ENCODE measurements at regions not wholly inside any gene's neighbourhood (a gene's known extent, or its start where the extent isn't known, plus 50 kb on each side); places are given as distances from the start of the nearest gene placed in this dataset.

- TF ChIP-seq ARNTL (CRISPR knock-in tag; IDR thresholded peaks at IDR 0.05; ENCODE audit: borderline replicate concordance, low read depth) (no peak), POU6F1 (CRISPR knock-in tag; IDR thresholded peaks at IDR 0.05; ENCODE audit: borderline replicate concordance, low read depth) (no peak), ZNF565 (CRISPR knock-in tag; conservative IDR thresholded peaks at IDR 0.05; ENCODE audit: low read depth) (no peak), ESRRG (CRISPR knock-in tag; IDR thresholded peaks at IDR 0.05) (no peak), ZNF70 (CRISPR knock-in tag; IDR thresholded peaks at IDR 0.05) (no peak), PPARA (CRISPR knock-in tag; IDR thresholded peaks at IDR 0.05; ENCODE audit: borderline replicate concordance) (no peak), RARB (CRISPR knock-in tag; IDR thresholded peaks at IDR 0.05) (no peak), ZFP30 (CRISPR knock-in tag; IDR thresholded peaks at IDR 0.05) (no peak), CSDC2 (CRISPR knock-in tag; IDR thresholded peaks at IDR 0.05) (no peak), ZNF8 (CRISPR knock-in tag; IDR thresholded peaks at IDR 0.05) (no peak), ZFP3 (CRISPR knock-in tag; IDR thresholded peaks at IDR 0.05) (no peak), TCF4 (CRISPR knock-in tag; IDR thresholded peaks at IDR 0.05; ENCODE audit: borderline replicate concordance) (no peak)
- no peak for ATAC-seq
Observed at GRCh38 chr16:48035142-48035541, 120.7 kb downstream of the ABCC12 start.

GRCh38 chr16:48030926-48031325, 124.9 kb downstream of the ABCC12 start:
- ATAC-seq: no peak
- TF ChIP-seq ARNTL (CRISPR knock-in tag; IDR thresholded peaks at IDR 0.05; ENCODE audit: borderline replicate concordance, low read depth): no peak
- TF ChIP-seq ISL1 (CRISPR knock-in tag; IDR thresholded peaks at IDR 0.05): no peak
- TF ChIP-seq GLIS3 (CRISPR knock-in tag; IDR thresholded peaks at IDR 0.05): no peak
- TF ChIP-seq CSDC2 (CRISPR knock-in tag; IDR thresholded peaks at IDR 0.05): no peak
- no peak for TF ChIP-seq CSRNP3 (CRISPR knock-in tag; IDR thresholded peaks at IDR 0.05)
- no peak for TF ChIP-seq ESRRG (CRISPR knock-in tag; IDR thresholded peaks at IDR 0.05)
- TF ChIP-seq TOX (CRISPR knock-in tag; IDR thresholded peaks at IDR 0.05; ENCODE audit: borderline replicate concordance): no peak
- no peak for TF ChIP-seq ZFP3 (CRISPR knock-in tag; IDR thresholded peaks at IDR 0.05)
- TF ChIP-seq POU6F1 (CRISPR knock-in tag; IDR thresholded peaks at IDR 0.05; ENCODE audit: borderline replicate concordance, low read depth): no peak
- no peak for TF ChIP-seq OSR1 (CRISPR knock-in tag; IDR thresholded peaks at IDR 0.05)
- TF ChIP-seq ZNF8 (CRISPR knock-in tag; IDR thresholded peaks at IDR 0.05): no peak
- TF ChIP-seq CREB5 (CRISPR knock-in tag; IDR thresholded peaks at IDR 0.05; ENCODE audit: low read depth): no peak

GRCh38 chr16:48029768-48030167, 126.0 kb downstream of the ABCC12 start:
- no peak for TF ChIP-seq ZFP30 (CRISPR knock-in tag; IDR thresholded peaks at IDR 0.05)
- no peak for TF ChIP-seq OSR1 (CRISPR knock-in tag; IDR thresholded peaks at IDR 0.05)
- no peak for TF ChIP-seq BACH2 (CRISPR knock-in tag; IDR thresholded peaks at IDR 0.05; ENCODE audit: borderline replicate concordance)
- no peak for TF ChIP-seq TOX (CRISPR knock-in tag; IDR thresholded peaks at IDR 0.05; ENCODE audit: borderline replicate concordance)
- TF ChIP-seq TCF4 (CRISPR knock-in tag; IDR thresholded peaks at IDR 0.05; ENCODE audit: borderline replicate concordance): no peak
- TF ChIP-seq TSHZ2 (CRISPR knock-in tag; IDR thresholded peaks at IDR 0.05): no peak
- ATAC-seq: no peak; the same call in 2 of the 3 replicates

Data from SK-N-SH treated with all-trans-retinoic acid at 6 μM for 48 hours (cell line).